ENCODE measurements at regions not wholly inside any gene's neighbourhood (a gene's known extent, or its start where the extent isn't known, plus 50 kb on each side); places are given as distances from the start of the nearest gene placed in this dataset.

DNA sequence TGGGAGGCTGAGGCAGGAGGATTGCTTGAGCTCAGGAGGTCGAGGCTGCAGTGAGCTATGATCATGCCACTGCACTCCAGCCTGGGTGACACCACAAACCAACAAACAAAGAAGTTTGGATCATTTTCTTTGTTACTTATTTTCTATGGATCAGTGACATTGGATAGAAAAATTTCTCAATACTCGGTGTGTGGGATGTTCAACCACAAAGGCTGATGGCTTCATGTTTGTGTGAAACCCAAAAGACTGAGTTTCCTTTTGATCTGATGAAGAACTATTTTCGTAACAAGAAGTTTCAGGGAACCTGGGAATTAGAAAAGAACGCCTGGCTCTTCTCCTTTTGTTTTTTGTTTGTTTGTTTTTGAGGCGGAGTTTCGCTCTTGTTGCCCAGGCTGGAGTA, 104.0 kb downstream of the HOXA1 start:
- DNase-seq, result no peak
- Mint-ChIP-seq H3K27ac (ENCODE audit: unreplicated experiment) (no peak overlapping the region), H3K36me3 (ENCODE audit: unreplicated experiment) (no peaks in the 10 kb centered on the region), H3K9me3 (ENCODE audit: unreplicated experiment) (no peaks in the 10 kb centered on the region), H3K4me3 (ENCODE audit: unreplicated experiment) (no peak overlapping the region), H3K27me3 (ENCODE audit: unreplicated experiment) (peaks cover 3% of the 10 kb centered on the region), H3K4me1 (ENCODE audit: low read depth, unreplicated experiment) (peaks cover 7% of the 10 kb centered on the region)
- TF ChIP-seq, protein P1, sequence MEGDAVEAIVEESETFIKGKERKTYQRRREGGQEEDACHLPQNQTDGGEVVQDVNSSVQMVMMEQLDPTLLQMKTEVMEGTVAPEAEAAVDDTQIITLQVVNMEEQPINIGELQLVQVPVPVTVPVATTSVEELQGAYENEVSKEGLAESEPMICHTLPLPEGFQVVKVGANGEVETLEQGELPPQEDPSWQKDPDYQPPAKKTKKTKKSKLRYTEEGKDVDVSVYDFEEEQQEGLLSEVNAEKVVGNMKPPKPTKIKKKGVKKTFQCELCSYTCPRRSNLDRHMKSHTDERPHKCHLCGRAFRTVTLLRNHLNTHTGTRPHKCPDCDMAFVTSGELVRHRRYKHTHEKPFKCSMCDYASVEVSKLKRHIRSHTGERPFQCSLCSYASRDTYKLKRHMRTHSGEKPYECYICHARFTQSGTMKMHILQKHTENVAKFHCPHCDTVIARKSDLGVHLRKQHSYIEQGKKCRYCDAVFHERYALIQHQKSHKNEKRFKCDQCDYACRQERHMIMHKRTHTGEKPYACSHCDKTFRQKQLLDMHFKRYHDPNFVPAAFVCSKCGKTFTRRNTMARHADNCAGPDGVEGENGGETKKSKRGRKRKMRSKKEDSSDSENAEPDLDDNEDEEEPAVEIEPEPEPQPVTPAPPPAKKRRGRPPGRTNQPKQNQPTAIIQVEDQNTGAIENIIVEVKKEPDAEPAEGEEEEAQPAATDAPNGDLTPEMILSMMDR (IDR thresholded peaks at IDR 0.05; ENCODE audit: partially characterized antibody, unreplicated experiment), result no peak

GRCh38 chr7:26989897-26990670, 105.7 kb downstream of the HOXA1 start:
- Mint-ChIP-seq H3K36me3 (ENCODE audit: unreplicated experiment) (no peaks in the 10 kb centered on the region), H3K4me1 (ENCODE audit: low read depth, unreplicated experiment) (peaks cover 7% of the 10 kb centered on the region), H3K27me3 (ENCODE audit: unreplicated experiment) (peaks cover 3% of the 10 kb centered on the region), H3K4me3 (ENCODE audit: unreplicated experiment) (no peak overlapping the region), H3K9me3 (ENCODE audit: unreplicated experiment) (no peaks in the 10 kb centered on the region), H3K27ac (ENCODE audit: unreplicated experiment) (no peak overlapping the region)
- DNase-seq, result no peak
- TF ChIP-seq, protein P1 (IDR thresholded peaks at IDR 0.05; ENCODE audit: partially characterized antibody, unreplicated experiment), result no peak

DNA sequence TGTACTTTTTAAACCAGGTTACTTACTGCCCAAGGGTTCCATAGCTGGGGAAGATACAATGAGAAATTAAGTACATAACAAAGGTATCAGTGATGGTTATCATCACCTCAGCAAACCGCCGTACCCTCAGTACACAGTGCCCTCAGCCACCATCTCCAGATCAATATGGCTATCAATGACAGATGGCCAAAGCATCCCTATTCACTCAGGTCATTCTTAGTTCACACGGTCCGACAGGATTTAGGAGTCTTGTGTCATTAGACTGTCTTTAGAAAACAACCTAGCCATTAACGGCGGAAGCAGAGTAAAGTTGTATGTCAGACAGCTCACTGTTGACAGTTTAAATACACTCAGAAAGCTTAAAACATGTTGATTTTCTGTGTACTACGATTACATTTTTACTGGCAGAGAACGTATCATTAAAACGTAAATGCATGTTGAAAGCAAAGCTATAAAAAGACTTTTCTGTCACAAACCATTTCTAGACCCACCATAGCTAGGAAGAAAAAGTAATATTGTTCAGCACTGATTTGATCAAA, 106.9 kb downstream of the HOXA1 start:
- no peak for DNase-seq
- Mint-ChIP-seq H3K9me3 (ENCODE audit: unreplicated experiment) (no peaks in the 10 kb centered on the region), H3K4me3 (ENCODE audit: unreplicated experiment) (no peak overlapping the region), H3K27ac (ENCODE audit: unreplicated experiment) (no peak overlapping the region), H3K4me1 (ENCODE audit: low read depth, unreplicated experiment) (peaks cover 7% of the 10 kb centered on the region), H3K27me3 (ENCODE audit: unreplicated experiment) (no peaks in the 10 kb centered on the region), H3K36me3 (ENCODE audit: unreplicated experiment) (no peaks in the 10 kb centered on the region)
- TF ChIP-seq, protein P1 (IDR thresholded peaks at IDR 0.05; ENCODE audit: partially characterized antibody, unreplicated experiment), result no peak

DNA sequence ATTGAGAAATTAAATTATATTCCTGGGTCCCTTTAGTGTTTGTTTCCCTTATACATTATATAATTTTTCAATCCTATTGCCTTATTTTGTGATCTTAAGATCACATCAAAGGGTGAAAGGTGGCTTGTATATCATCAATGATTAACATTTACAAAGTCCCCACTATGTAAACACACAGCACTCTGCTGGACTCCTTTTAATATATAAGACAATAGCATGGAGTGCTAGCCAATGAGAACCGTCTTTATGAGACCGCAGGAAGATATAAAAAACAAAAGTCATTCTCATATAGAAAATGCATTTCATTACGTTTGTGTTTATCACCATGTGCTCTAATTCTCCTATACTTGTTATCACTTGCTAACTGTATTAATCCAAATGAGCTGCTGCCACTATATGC, 108.5 kb downstream of the HOXA1 start:
- Mint-ChIP-seq H3K27ac (ENCODE audit: unreplicated experiment) (no peak overlapping the region), H3K4me1 (ENCODE audit: low read depth, unreplicated experiment) (peaks cover 7% of the 10 kb centered on the region), H3K36me3 (ENCODE audit: unreplicated experiment) (no peaks in the 10 kb centered on the region), H3K4me3 (ENCODE audit: unreplicated experiment) (no peak overlapping the region), H3K27me3 (ENCODE audit: unreplicated experiment) (no peaks in the 10 kb centered on the region), H3K9me3 (ENCODE audit: unreplicated experiment) (no peaks in the 10 kb centered on the region)
- TF ChIP-seq, protein P1 (IDR thresholded peaks at IDR 0.05; ENCODE audit: partially characterized antibody, unreplicated experiment), result no peak
- DNase-seq, result no peak

DNA sequence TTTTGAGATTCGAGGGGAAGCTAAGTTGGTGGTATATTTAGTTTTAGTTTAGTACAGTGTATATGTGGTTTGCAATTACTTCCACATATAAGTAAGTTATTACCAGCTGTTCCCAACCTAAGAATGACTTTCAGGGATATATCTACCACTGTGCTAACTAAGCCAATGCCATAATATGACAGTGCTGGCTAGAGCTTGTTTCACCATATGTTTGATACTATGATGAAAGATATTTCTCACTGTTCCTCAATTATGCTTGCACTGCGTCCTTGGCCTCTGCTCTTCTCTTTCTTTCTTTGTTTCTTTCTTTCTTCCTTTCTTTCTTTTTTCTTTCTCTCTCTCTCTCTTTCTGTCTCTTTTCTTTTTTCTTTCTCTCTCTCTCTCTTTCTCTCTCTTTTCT, 113.8 kb upstream of the SKAP2 start:
- Mint-ChIP-seq H3K9me3 (ENCODE audit: unreplicated experiment) (no peaks in the 10 kb centered on the region), H3K4me3 (ENCODE audit: unreplicated experiment) (no peak overlapping the region), H3K27me3 (ENCODE audit: unreplicated experiment) (no peaks in the 10 kb centered on the region), H3K27ac (ENCODE audit: unreplicated experiment) (no peak overlapping the region), H3K4me1 (ENCODE audit: low read depth, unreplicated experiment) (no peaks in the 10 kb centered on the region), H3K36me3 (ENCODE audit: unreplicated experiment) (no peaks in the 10 kb centered on the region)
- no peak for DNase-seq
- TF ChIP-seq, protein P1 (IDR thresholded peaks at IDR 0.05; ENCODE audit: partially characterized antibody, unreplicated experiment), result no peak
